ENCODE measurements at regions not wholly inside any gene's neighbourhood (a gene's known extent, or its start where the extent isn't known, plus 50 kb on each side); places are given as distances from the start of the nearest gene placed in this dataset.
"Not testable (repeated sequence)": the region's sequence is repeated elsewhere in the genome, so short reads cannot be mapped to it uniquely, and the experiment has no call there.

GRCh38 chr22:40094485-40094884 lies 83.2 kb upstream of the TNRC6B start:
- H3K27ac ChIP-seq (ENCODE audit: low read depth, low read length): peak overlapping the region; percentile 19; the same call in 1 of the 2 replicates
- H3K36me3 ChIP-seq (ENCODE audit: insufficient read depth, low read length): no peaks in the 10 kb centered on the region
- no peaks in the 10 kb centered on the region for H3K27me3 ChIP-seq (ENCODE audit: insufficient read depth, low read length)
- peak overlapping the region; percentile 74 for H3K4me3 ChIP-seq (ENCODE audit: low read depth, low read length)
- peak overlapping the region; percentile 81 for H2AFZ ChIP-seq (ENCODE audit: low read length, unreplicated experiment)
- no peaks in the 10 kb centered on the region for H3K79me2 ChIP-seq (ENCODE audit: control insufficient read depth, insufficient read depth, low read length, unreplicated experiment)
- no peaks in the 10 kb centered on the region for H3K4me1 ChIP-seq (ENCODE audit: control insufficient read depth, insufficient read depth, low read length, unreplicated experiment)

- H3K4me1 ChIP-seq (ENCODE audit: control insufficient read depth, insufficient read depth, low read length, unreplicated experiment); H2AFZ ChIP-seq (ENCODE audit: low read length, unreplicated experiment); H3K79me2 ChIP-seq (ENCODE audit: control insufficient read depth, insufficient read depth, low read length, unreplicated experiment); H3K4me3 ChIP-seq (ENCODE audit: low read depth, low read length); H3K27ac ChIP-seq (ENCODE audit: low read depth, low read length); H3K36me3 ChIP-seq (ENCODE audit: insufficient read depth, low read length); H3K27me3 ChIP-seq (ENCODE audit: insufficient read depth, low read length): not testable (repeated sequence)
Observed at GRCh38 chr22:40099887-40100286, 77.8 kb upstream of the TNRC6B start.

DNA sequence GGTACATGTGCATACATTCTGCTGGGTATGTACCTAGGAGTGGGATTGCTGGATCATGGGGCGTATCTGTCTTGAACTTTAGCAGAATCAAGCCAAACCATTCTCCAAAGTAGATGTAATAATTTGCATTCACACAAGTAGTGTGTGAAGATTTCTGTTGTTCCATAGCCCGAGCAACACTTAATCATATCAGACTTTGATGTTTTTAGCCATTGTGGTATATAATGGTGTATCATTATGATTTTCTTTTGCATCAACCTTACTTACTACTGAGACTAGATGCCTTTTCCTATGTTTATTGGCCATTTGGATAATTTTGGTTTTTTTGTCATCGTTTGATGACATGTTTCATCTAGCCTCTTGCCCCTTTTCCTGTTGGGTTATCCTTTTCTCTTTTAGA lies 72.0 kb upstream of the TNRC6B start:
- H3K36me3 ChIP-seq (ENCODE audit: insufficient read depth, low read length): no peaks in the 10 kb centered on the region
- no peak overlapping the region for H3K27ac ChIP-seq (ENCODE audit: low read depth, low read length)
- no peaks in the 10 kb centered on the region for H3K79me2 ChIP-seq (ENCODE audit: control insufficient read depth, insufficient read depth, low read length, unreplicated experiment)
- no peak overlapping the region for H3K4me3 ChIP-seq (ENCODE audit: low read depth, low read length)
- no peak overlapping the region for H2AFZ ChIP-seq (ENCODE audit: low read length, unreplicated experiment)
- peaks cover 4% of the 10 kb centered on the region for H3K4me1 ChIP-seq (ENCODE audit: control insufficient read depth, insufficient read depth, low read length, unreplicated experiment)
- H3K27me3 ChIP-seq (ENCODE audit: insufficient read depth, low read length): no peaks in the 10 kb centered on the region

DNA sequence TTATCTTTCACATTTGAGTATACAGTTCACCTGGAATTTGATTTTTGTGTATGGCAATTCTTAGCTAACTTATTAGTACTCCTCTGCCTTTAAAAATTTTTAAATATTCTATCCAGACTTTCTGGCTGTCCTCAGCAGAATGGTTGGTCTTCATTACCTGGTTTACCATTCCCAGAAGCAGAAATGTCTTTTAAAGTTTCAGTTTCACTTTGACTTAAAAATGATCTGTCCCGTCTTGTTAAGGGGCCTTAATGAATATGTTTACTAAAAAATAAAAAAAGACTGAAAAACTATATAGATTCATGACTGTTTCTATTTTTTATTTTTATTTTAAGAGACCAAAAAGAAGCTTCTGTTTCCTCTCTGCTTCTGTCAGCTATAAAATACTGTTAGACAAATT lies 70.5 kb upstream of the TNRC6B start:
- peak overlapping the region; percentile 73 for H3K4me3 ChIP-seq (ENCODE audit: low read depth, low read length)
- no peaks in the 10 kb centered on the region for H3K36me3 ChIP-seq (ENCODE audit: insufficient read depth, low read length)
- no peaks in the 10 kb centered on the region for H3K79me2 ChIP-seq (ENCODE audit: control insufficient read depth, insufficient read depth, low read length, unreplicated experiment)
- peaks cover 4% of the 10 kb centered on the region for H3K4me1 ChIP-seq (ENCODE audit: control insufficient read depth, insufficient read depth, low read length, unreplicated experiment)
- no peak overlapping the region for H3K27ac ChIP-seq (ENCODE audit: low read depth, low read length)
- no peaks in the 10 kb centered on the region for H3K27me3 ChIP-seq (ENCODE audit: insufficient read depth, low read length)
- H2AFZ ChIP-seq (ENCODE audit: low read length, unreplicated experiment): peak overlapping the region; percentile 35

GRCh38 chr22:40107851-40108378 lies 69.8 kb upstream of the TNRC6B start:
- Histone ChIP-seq H2AFZ (ENCODE audit: low read length, unreplicated experiment) (peak overlapping the region; percentile 35), H3K36me3 (ENCODE audit: insufficient read depth, low read length) (no peaks in the 10 kb centered on the region), H3K79me2 (ENCODE audit: control insufficient read depth, insufficient read depth, low read length, unreplicated experiment) (no peaks in the 10 kb centered on the region), H3K4me1 (ENCODE audit: control insufficient read depth, insufficient read depth, low read length, unreplicated experiment) (peaks cover 4% of the 10 kb centered on the region), H3K27me3 (ENCODE audit: insufficient read depth, low read length) (no peaks in the 10 kb centered on the region), H3K27ac (ENCODE audit: low read depth, low read length) (peak overlapping the region; percentile 22; the same call in 1 of the 2 replicates), H3K4me3 (ENCODE audit: low read depth, low read length) (peak overlapping the region; percentile 73)

DNA sequence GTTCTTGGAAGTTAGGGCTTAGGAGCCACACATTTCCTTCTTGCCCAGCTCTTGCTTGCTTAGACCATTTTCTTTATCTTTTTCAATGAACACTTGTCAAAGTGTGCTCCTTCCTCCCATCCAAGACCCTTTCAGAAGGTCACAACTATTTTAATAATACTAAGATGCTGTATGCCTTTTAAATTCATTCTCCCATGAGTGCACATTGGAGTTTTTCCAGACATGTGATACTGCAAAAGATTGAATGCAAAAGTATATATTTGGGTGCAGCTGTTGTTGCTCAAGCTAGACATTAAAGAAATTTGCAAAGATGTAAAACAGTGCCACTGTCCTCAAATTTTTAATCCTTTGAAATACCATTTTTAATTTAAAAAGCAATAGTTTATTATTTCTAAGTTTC lies 69.3 kb upstream of the TNRC6B start:
- Histone ChIP-seq H3K4me3 (ENCODE audit: low read depth, low read length) (peak overlapping the region; percentile 73; the same call in 1 of the 2 replicates), H3K79me2 (ENCODE audit: control insufficient read depth, insufficient read depth, low read length, unreplicated experiment) (no peaks in the 10 kb centered on the region), H3K4me1 (ENCODE audit: control insufficient read depth, insufficient read depth, low read length, unreplicated experiment) (peaks cover 4% of the 10 kb centered on the region), H3K27ac (ENCODE audit: low read depth, low read length) (no peak overlapping the region), H2AFZ (ENCODE audit: low read length, unreplicated experiment) (peak overlapping the region; percentile 35), H3K36me3 (ENCODE audit: insufficient read depth, low read length) (no peaks in the 10 kb centered on the region), H3K27me3 (ENCODE audit: insufficient read depth, low read length) (no peaks in the 10 kb centered on the region)

DNA sequence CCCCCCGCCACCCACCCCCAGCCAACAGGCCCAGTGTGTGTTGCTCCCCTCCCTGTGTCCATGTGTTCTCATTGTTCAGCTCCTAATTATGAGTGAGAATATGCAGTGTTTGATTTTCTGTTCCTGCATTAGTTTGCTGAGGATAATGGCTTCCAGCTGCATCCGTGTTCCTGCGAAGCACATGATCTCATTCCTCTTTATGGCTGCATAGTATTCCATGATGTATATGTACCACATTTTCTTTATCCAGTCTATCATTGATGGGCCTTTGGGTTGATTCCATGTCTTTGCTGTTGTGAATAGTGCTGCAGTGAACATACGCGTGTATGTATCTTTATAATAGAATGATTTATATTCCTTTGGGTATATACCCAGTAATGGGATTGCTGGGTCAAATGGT lies 68.8 kb upstream of the TNRC6B start:
- not testable (repeated sequence) for H2AFZ ChIP-seq (ENCODE audit: low read length, unreplicated experiment); H3K79me2 ChIP-seq (ENCODE audit: control insufficient read depth, insufficient read depth, low read length, unreplicated experiment); H3K27ac ChIP-seq (ENCODE audit: low read depth, low read length)

GRCh38 chr22:40111451-40111850 lies 66.3 kb upstream of the TNRC6B start:
- no peaks in the 10 kb centered on the region for H3K27me3 ChIP-seq (ENCODE audit: insufficient read depth, low read length)
- H2AFZ ChIP-seq (ENCODE audit: low read length, unreplicated experiment): no peak overlapping the region
- H3K79me2 ChIP-seq (ENCODE audit: control insufficient read depth, insufficient read depth, low read length, unreplicated experiment): no peaks in the 10 kb centered on the region
- H3K36me3 ChIP-seq (ENCODE audit: insufficient read depth, low read length): no peaks in the 10 kb centered on the region
- H3K27ac ChIP-seq (ENCODE audit: low read depth, low read length): no peak overlapping the region
- no peak overlapping the region for H3K4me3 ChIP-seq (ENCODE audit: low read depth, low read length)
- H3K4me1 ChIP-seq (ENCODE audit: control insufficient read depth, insufficient read depth, low read length, unreplicated experiment): peaks cover 4% of the 10 kb centered on the region

More for the DNA sequence above, 68.8 kb upstream of the TNRC6B start:
- H3K27me3 ChIP-seq (ENCODE audit: insufficient read depth, low read length); H3K4me3 ChIP-seq (ENCODE audit: low read depth, low read length); H3K36me3 ChIP-seq (ENCODE audit: insufficient read depth, low read length); H3K4me1 ChIP-seq (ENCODE audit: control insufficient read depth, insufficient read depth, low read length, unreplicated experiment): not testable (repeated sequence)

DNA sequence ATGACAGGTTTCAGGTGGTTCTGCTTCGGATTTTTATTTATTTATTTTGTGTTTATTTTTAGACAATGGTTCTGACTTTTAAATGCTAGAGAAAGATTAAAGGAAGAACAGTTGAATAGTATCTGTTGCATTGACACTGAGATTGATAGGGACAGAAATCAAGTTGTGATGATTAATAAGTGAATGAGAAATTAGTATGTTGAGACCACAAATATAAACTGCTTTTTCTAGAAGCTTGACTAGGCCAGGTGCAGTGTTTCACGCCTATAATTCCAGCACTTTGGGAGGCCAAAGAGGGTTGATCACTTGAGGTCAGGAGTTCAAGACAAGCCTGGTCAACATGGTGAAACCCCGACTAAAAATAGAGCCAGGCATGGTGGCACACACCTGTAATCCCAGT lies 65.1 kb upstream of the TNRC6B start:
- no peak overlapping the region for H3K4me3 ChIP-seq (ENCODE audit: low read depth, low read length)
- H3K27me3 ChIP-seq (ENCODE audit: insufficient read depth, low read length): no peaks in the 10 kb centered on the region
- peaks cover 4% of the 10 kb centered on the region for H3K4me1 ChIP-seq (ENCODE audit: control insufficient read depth, insufficient read depth, low read length, unreplicated experiment)
- no peak overlapping the region for H2AFZ ChIP-seq (ENCODE audit: low read length, unreplicated experiment)
- no peaks in the 10 kb centered on the region for H3K36me3 ChIP-seq (ENCODE audit: insufficient read depth, low read length)
- no peak overlapping the region for H3K27ac ChIP-seq (ENCODE audit: low read depth, low read length)
- H3K79me2 ChIP-seq (ENCODE audit: control insufficient read depth, insufficient read depth, low read length, unreplicated experiment): no peaks in the 10 kb centered on the region

DNA sequence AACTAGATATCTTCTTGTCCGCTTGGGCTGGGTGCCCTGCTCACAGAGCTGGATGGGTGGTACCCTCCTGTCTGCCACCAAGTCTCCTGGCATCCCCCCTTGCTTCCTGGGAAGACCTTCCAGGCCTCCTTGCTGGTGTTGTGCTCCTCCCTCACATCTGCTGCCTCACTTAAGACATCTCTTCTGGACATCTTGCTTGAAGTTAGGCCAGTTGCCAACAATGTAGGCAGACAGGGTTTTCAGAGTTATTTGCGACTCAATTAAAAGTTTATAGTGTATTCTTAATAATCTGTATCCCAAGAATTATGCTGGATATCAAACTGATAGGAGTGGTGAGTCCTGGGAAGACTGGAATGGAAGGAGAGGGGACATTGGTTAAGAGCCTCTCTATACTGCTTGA lies 64.0 kb upstream of the TNRC6B start:
- Histone ChIP-seq H3K27ac (ENCODE audit: low read depth, low read length) (no peak overlapping the region), H3K4me1 (ENCODE audit: control insufficient read depth, insufficient read depth, low read length, unreplicated experiment) (no peaks in the 10 kb centered on the region), H3K79me2 (ENCODE audit: control insufficient read depth, insufficient read depth, low read length, unreplicated experiment) (no peaks in the 10 kb centered on the region), H3K4me3 (ENCODE audit: low read depth, low read length) (no peak overlapping the region), H2AFZ (ENCODE audit: low read length, unreplicated experiment) (no peak overlapping the region), H3K27me3 (ENCODE audit: insufficient read depth, low read length) (no peaks in the 10 kb centered on the region), H3K36me3 (ENCODE audit: insufficient read depth, low read length) (no peaks in the 10 kb centered on the region)

DNA sequence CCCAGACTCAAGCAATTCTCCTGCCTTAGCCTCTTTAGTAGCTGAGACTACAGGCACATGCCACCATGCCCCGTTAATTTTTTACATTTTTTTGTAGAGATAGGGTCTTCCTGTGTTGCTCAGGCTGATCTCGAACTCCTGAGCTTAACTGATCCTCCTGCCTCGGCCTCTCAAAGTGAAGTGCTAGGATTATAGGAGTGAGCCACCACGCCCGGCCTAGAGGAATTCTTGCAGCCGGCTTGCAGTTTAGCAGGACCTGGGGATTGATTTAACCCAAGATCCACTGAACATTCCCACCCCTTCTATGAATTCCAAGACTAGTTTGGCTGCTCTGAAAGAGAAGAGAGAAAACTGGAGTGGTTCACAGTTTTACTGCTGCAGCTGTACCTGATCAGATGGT lies 63.3 kb upstream of the TNRC6B start:
- Histone ChIP-seq H2AFZ (ENCODE audit: low read length, unreplicated experiment) (no peak overlapping the region), H3K4me1 (ENCODE audit: control insufficient read depth, insufficient read depth, low read length, unreplicated experiment) (no peaks in the 10 kb centered on the region), H3K36me3 (ENCODE audit: insufficient read depth, low read length) (no peaks in the 10 kb centered on the region), H3K27me3 (ENCODE audit: insufficient read depth, low read length) (no peaks in the 10 kb centered on the region), H3K27ac (ENCODE audit: low read depth, low read length) (no peak overlapping the region), H3K79me2 (ENCODE audit: control insufficient read depth, insufficient read depth, low read length, unreplicated experiment) (no peaks in the 10 kb centered on the region), H3K4me3 (ENCODE audit: low read depth, low read length) (no peak overlapping the region)

All from ACC112 (cell line).